GM21423 (cell line): ENCODE measurements at regions not wholly inside any gene's neighbourhood (a gene's known extent, or its start where the extent isn't known, plus 50 kb on each side); places are given as distances from the start of the nearest gene placed in this dataset.
"Not testable (repeated sequence)": the region's sequence is repeated elsewhere in the genome, so short reads cannot be mapped to it uniquely, and the experiment has no call there.

Experiments used
- ATAC-seq: cut with Tn5 transposase; IDR thresholded peaks from one replicate; pipeline ENCODE4 v1.9.1; 2021; ENCODE audit warnings: mild to moderate bottlenecking, moderate library complexity; ENCODE audit not compliant: unreplicated experiment

DNA sequence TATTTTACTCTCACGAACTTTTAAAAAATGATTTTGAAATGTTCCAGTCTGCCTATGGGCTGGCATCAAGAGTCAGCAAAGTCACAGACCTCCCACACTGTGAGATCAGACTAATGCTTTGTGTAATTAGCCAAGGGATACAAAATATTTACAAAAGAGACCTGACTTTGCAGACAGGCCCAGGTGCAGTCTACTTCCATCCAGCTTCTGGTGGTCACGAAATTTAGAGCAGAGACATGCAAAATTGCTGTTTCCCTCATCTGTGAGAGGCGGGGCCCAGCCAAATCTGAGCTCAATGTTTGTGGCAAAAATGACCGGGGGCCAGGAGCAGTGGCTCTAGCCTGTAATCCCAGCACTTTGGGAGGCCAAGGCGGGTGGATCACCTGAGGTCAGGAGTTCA lies 82.5 kb upstream of the PITRM1 start:
- ATAC-seq, result no peak

DNA sequence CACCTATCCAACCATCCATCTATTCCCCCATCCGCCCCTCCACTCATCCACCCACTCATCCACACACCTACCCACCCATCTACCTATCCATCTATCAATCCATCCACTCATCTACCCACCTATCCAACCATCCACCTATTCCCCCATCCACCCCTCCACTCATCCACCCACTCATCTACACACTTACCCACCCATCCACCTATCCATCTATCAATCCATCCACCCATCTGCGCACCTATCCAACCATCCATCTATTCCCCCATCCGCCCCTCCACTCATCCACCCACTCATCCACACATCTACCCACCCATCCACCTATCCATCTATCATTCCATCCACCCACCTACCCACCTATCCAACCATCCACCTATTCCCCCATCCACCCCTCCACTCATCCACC lies 81.4 kb upstream of the PITRM1 start:
- not testable (repeated sequence) for ATAC-seq

DNA sequence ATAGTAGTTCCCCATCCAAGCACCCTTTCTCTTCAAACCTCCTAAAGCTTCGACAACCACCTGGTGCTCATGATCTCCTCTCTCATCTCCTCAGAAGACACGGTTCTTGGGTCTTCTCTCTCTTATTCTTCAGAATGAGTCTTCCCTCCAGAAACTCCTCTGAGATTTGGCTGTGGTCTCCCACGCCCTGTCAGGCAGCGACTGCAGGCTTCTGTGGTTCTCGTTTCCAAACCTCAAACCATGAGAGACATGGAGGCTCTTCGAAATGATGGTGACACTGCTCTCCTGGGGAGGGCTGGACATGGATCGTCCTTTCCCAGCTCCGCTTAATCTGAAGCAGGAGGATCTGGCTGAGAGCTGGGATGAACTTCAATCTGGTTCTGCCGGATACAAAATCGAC lies 78.6 kb upstream of the PITRM1 start:
- no peak for ATAC-seq

DNA sequence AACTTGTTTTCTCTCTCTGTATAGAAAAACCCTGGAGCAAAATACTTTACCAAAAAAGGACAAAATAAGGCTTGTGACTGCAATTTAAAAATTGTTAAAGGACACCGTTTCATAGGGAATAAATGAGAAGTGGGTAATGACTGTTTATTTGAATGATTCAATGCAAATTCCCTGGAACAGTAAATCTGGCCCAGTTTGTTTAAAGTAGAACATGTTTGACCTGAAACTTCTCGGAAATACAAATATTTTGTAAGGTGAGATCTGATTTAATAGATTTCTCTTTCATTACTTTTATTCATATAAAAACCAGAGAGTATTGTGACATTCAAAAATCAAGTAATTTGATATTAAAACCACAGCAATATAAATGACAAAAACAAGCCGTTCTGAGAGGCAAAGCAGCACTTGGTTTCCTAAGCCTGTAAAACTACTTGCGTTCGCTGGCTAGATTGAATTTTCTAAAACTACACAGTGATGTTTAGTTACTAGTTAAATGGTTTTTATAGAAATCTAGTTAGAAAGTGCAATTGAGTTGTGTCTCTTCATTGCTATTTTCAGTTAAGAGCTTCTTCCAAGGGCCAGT lies 76.8 kb upstream of the PITRM1 start:
- no peak for ATAC-seq

DNA sequence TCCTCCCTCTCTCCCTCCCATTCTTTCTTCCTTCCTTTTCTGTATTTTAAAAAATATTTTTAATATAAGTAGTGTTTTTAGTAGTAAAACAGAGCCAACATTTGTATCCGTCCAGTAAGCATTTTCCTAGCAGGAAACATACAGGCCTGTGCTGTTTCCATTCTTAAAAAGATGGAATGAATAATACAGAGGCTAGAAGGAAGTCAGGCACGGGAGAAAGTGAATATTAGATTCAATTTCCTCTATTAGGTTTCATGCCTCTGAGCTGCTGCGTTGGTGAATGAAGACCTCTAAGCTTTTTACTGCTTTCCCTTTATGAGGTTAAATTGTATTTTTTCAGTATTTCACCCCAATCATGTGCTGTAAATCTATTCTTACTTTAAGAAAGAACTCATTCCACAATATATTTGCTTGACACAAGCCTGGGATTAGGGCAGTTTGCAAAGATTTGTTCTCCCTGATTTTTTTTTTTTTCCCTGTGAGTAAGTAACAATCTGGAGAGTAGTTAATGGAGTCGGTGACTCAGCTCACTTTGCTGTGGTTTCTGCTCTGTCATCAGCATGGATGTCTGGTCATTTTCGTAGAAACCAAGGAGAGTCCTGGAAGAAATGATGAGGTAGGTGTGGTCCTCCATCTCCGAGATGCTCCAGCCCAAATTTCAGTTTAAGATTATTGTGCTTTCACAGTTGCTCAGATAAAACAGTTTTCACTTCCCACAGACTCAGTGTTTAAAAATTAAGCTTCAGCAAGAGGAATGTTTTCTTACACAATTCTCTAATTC lies 76.1 kb upstream of the PITRM1 start:
- no peak for ATAC-seq

DNA sequence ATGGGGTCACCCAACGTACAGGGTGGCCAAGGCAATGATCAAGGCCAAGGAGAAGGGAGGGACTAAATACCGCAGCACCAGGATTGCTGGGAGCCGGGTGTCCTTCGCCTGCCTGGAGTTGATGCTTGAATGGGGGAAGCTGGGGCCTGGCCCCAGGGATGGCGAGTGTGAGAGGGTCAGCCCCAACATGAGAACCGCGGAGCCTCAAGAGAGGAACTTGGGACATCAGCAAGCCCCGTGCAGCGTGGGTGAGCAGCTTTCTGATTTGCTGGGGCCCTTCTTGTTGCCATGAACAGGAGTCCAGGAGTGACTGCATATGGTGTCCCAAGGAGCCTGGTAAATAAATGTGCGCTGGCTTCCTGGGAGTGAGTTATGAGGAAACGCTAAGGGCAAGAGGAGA lies 72.8 kb upstream of the PITRM1 start:
- ATAC-seq, result no peak

DNA sequence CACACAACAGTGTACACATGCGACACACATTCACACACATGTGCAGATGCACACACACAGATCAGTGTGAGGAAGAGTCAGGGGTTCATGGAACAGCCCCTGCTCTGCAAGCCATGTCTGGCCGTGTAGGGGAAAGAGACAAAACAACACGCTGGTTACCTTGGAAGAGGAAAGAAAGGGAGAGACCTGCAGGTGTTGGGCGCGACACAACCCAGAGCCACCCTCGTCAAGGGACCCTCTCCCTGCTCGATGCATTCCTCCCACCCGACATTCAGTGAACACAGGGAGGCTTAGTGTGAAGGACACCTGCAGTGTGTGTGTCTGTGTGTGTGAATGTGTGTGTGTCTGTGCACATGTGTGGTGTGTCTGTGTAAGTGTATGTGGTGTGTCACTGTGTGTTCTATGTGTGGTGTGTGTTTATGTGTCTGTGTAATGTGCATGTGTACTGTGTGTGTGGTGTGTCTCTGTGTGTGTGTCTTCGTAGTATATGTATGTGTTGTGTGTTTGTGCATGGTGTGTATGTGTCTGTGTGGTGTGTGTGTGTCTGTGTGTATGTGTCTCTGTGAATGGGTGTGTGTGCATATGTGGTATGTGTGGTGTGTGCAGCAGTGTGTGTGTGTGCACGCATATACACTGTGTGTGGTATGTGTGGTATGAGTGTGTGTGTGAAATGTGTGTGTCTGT lies 69.5 kb upstream of the PITRM1 start:
- no peak for ATAC-seq

DNA sequence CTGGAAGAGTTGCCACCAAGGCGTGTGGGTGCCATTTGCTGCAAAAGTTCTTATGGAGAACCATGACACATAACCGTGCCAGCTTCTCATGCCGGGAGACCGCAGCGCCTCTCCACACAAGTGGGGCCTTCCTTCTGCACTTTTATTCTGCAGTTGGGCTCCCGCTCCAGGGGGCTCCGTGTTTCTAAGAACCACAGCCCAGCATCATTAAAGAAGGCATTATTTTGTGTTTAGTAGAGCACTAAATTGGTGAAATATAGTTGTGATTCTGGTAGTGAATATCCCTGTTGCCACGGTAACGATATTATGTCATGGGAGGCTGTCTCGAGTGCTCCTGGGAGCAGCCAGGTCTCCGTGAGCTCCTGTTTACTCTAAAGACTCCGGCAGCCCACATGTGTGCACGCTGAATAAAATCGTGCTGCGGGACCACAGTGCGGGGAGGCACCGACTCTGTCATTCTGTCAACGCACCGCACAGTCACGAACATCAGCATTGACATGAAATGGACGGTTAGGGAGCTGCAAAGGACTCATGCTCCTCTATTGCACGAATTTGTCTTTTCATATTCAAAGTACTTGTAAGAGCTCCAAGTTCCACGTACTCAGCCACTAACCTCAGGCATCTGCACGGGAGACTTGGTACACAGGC lies 68.8 kb upstream of the PITRM1 start:
- no peak for ATAC-seq

- ATAC-seq, result no peak
Measured at GRCh38 chr10:3239920-3240894, 67.6 kb upstream of the PITRM1 start.

- peak; percentile 52 for ATAC-seq
Measured at GRCh38 chr10:3239066-3239919, 66.7 kb upstream of the PITRM1 start.

DNA sequence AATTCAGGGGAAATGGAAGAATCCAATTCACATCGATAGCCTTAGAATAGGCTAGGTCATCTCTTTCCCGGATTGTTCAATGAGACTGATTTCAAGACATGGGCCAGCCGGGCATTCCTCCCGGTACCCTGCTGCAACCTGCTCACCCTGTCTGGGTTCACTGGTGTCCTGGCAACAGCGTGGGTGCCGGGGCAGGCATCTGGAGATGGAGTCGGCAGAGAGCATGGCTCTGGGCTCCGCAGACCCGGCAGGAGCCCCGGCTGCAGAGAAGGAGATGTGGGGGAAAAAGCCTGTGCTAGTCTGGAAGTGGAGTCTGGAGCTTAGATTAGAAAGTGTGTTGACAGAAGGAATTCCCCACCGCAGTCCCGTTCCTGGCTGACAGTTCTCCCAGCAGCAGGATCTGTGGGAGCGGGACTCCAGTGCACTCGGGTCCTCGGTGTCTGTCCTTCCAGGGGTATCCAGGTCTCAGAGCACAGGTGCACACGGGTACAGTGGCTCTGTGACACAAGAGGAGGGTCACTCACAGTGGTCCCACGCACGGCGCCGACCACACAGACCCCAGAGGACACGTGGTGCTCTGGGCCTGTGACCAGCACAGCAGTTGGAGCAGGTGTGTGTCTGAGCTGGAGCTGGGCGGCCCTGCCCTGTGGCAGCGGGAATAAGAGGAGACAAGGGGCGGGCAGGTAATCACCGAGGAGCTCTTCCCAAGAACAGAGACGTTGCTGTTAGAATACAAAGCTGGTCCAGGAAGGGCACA lies 65.7 kb upstream of the PITRM1 start:
- ATAC-seq, result no peak

DNA sequence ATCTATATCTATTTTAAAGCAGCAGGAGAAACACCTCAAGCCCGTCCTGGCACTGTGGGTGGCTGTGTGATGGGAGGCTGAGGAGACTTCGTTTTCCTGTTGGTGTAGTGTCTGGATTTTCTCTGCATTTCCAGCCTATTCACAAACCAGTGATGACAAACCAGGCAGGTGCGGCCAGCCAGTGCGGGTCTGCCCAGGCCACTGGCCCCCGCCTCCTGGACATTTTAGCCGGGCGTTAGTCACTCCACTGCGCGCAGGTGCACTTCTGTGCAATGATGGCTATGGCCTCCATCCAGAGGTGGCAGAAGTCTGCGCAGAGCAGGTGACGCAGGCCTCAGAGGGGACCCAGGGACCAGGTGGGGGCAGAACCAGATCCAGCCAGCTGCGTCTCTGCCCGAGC lies 64.9 kb upstream of the PITRM1 start:
- ATAC-seq, result no peak

DNA sequence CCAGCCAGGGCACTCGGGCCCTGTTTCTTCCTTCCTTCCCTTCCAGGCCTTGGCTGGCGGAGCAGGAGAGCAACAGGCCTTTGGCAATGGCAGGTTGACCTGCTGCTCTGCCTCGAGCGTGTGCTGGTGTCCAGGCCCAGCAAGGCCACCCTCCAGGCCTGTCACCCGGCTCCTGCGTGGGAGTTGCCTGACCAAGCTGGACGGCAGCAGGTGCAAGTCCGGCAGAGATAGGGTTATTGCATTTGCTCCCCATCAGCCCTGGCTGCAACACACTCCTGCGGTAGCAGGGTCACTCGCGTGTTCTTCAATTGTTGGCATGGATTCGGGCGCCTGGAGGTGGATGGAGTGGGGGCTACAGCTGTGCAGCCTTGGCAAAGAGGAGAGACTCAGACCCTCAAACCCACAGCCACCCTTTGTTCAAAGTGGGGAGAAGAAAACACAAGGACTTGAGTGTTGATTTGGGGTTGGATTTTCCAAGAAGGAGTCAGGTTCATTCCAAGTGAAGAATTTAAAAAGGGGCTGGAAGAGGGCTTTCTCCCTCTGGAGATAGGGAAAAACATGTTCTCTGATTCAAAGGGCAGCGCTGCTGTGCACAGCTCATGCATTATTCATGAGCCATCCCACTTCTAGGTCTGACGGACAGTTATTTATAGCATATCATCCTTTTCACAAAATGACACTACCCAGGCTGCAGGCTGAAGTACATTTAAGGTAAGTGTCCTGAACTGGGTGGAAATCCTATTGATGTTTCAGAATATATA lies 64.2 kb upstream of the PITRM1 start:
- ATAC-seq, result no peak

GRCh38 chr10:3235996-3236510 lies 63.5 kb upstream of the PITRM1 start:
- ATAC-seq, result no peak

- ATAC-seq, result no peak
Measured at GRCh38 chr10:3235395-3235794, 62.8 kb upstream of the PITRM1 start.

- no peak for ATAC-seq
Measured at GRCh38 chr10:3233486-3233990, 61.0 kb upstream of the PITRM1 start.

DNA sequence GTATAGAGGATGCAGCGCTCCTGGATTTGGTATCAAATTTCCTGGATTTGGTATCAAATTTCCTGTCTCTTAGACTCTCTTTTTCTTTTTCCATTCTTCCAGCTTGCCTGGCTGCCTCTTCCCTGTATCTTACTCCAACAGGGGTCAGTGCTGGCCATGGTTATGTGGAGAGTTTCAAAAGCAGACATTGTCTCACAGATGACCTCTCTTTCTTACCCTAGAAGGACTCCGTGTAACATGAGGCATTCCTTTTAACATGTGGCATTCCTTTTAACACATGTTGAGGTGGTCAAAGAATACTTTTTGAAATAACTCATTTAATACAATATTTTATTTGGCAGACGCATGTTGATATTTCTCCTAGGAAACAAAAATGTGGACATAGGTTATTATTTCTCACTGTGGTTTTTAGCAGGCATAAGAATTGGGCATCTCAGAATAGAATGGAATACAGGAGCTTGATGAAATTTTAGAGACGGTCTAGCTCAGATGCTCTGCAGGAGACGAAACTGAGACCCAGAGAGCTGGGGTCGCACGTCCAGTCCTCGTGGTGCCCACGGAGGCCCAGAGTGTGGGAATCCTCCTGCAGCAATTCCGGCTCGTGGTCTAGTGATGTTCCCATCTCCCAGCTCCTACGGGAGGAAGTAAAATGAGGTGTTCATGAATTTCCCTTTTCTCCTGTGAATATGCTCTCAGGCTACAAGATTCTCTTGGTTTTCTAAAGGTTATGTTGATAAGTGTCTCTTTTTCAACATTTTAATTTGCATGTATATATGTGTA lies 59.6 kb upstream of the PITRM1 start:
- ATAC-seq, result no peak
